HG03103 (cell line): ENCODE measurements at regions not wholly inside any gene's neighbourhood (a gene's known extent, or its start where the extent isn't known, plus 50 kb on each side); places are given as distances from the start of the nearest gene placed in this dataset.
"Not testable (repeated sequence)": the region's sequence is repeated elsewhere in the genome, so short reads cannot be mapped to it uniquely, and the experiment has no call there.

Experiments used
- ATAC-seq: cut with Tn5 transposase; IDR thresholded peaks from one replicate; pipeline ENCODE4 v1.9.1; 2021; ENCODE audit warnings: low read depth; ENCODE audit not compliant: unreplicated experiment

- ATAC-seq: no peak
These were observed 449.2 kb upstream of the ACTBL2 start for GRCh38 chr5:57931807-57932206.

GRCh38 chr5:57931352-57931751, 448.7 kb upstream of the ACTBL2 start:
- no peak for ATAC-seq

- ATAC-seq: no peak
These were observed 446.7 kb upstream of the ACTBL2 start for GRCh38 chr5:57929271-57929670.

- ATAC-seq: not testable (repeated sequence)
These were observed 440.5 kb upstream of the ACTBL2 start for GRCh38 chr5:57923094-57923493.

GRCh38 chr5:57917004-57917403, 434.4 kb upstream of the ACTBL2 start:
- no peak for ATAC-seq

- no peak for ATAC-seq
These were observed 432.9 kb upstream of the ACTBL2 start for GRCh38 chr5:57915536-57915935.

GRCh38 chr5:57911438-57911837, 428.8 kb upstream of the ACTBL2 start:
- no peak for ATAC-seq

GRCh38 chr5:57906671-57907070, 424.1 kb upstream of the ACTBL2 start:
- no peak for ATAC-seq

- no peak for ATAC-seq
These were observed 420.8 kb upstream of the ACTBL2 start for GRCh38 chr5:57903458-57903857.

GRCh38 chr5:57902095-57902494, 419.5 kb upstream of the ACTBL2 start:
- ATAC-seq: no peak

- no peak for ATAC-seq
These were observed 417.9 kb upstream of the ACTBL2 start for GRCh38 chr5:57900381-57900944.

- no peak for ATAC-seq
These were observed 414.0 kb upstream of the ACTBL2 start for GRCh38 chr5:57896576-57896975.

- ATAC-seq: no peak
These were observed 413.2 kb upstream of the ACTBL2 start for GRCh38 chr5:57895766-57896165.

- no peak for ATAC-seq
These were observed 411.3 kb upstream of the ACTBL2 start for GRCh38 chr5:57893926-57894325.

- ATAC-seq: no peak
These were observed 408.8 kb upstream of the ACTBL2 start for GRCh38 chr5:57891443-57891842.

- no peak for ATAC-seq
These were observed 406.9 kb upstream of the ACTBL2 start for GRCh38 chr5:57889558-57889957.

- ATAC-seq: no peak
These were observed 405.4 kb upstream of the ACTBL2 start for GRCh38 chr5:57887851-57888621.

- ATAC-seq: no peak
These were observed 401.9 kb upstream of the ACTBL2 start for GRCh38 chr5:57884346-57885102.

- ATAC-seq: no peak
These were observed 397.6 kb upstream of the ACTBL2 start for GRCh38 chr5:57880216-57880615.

GRCh38 chr5:57878301-57878722, 395.7 kb upstream of the ACTBL2 start:
- ATAC-seq: no peak

- ATAC-seq: no peak
These were observed 388.9 kb upstream of the ACTBL2 start for GRCh38 chr5:57871496-57871895.

- not testable (repeated sequence) for ATAC-seq
These were observed 387.7 kb upstream of the ACTBL2 start for GRCh38 chr5:57870267-57870666.
